ENCODE measurements at regions not wholly inside any gene's neighbourhood (a gene's known extent, or its start where the extent isn't known, plus 50 kb on each side); places are given as distances from the start of the nearest gene placed in this dataset.

DNA sequence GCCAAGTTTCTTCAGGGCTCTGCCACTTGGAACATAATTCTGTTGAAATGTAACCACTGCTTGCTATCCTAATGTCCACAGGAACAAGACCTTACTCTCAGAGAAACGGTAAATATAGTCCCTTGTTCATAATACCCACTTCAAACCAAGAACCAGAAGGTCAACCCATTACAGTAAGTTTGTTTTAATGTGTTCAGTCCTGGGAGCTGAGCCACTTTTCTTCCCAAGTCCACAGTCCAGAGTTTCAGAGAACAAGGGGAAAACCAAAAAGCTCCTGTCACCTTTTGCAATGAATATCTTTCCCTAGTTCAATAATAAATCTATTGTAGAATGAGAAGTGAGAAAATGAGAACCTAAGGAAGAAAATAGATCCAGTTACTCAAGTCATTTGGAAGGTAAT lies 431.9 kb upstream of the MANEA start (continued):
- TF ChIP-seq, protein P1, sequence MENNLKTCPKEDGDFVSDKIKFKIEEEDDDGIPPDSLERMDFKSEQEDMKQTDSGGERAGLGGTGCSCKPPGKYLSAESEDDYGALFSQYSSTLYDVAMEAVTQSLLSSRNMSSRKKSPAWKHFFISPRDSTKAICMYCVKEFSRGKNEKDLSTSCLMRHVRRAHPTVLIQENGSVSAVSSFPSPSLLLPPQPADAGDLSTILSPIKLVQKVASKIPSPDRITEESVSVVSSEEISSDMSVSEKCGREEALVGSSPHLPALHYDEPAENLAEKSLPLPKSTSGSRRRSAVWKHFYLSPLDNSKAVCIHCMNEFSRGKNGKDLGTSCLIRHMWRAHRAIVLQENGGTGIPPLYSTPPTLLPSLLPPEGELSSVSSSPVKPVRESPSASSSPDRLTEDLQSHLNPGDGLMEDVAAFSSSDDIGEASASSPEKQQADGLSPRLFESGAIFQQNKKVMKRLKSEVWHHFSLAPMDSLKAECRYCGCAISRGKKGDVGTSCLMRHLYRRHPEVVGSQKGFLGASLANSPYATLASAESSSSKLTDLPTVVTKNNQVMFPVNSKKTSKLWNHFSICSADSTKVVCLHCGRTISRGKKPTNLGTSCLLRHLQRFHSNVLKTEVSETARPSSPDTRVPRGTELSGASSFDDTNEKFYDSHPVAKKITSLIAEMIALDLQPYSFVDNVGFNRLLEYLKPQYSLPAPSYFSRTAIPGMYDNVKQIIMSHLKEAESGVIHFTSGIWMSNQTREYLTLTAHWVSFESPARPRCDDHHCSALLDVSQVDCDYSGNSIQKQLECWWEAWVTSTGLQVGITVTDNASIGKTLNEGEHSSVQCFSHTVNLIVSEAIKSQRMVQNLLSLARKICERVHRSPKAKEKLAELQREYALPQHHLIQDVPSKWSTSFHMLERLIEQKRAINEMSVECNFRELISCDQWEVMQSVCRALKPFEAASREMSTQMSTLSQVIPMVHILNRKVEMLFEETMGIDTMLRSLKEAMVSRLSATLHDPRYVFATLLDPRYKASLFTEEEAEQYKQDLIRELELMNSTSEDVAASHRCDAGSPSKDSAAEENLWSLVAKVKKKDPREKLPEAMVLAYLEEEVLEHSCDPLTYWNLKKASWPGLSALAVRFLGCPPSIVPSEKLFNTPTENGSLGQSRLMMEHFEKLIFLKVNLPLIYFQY (CRISPR knock-in tag; IDR thresholded peaks at IDR 0.05; ENCODE audit: borderline replicate concordance) = no peak
- no peak for TF ChIP-seq ZNF33B (CRISPR knock-in tag; IDR thresholded peaks at IDR 0.05)
- TF ChIP-seq, protein P2, sequence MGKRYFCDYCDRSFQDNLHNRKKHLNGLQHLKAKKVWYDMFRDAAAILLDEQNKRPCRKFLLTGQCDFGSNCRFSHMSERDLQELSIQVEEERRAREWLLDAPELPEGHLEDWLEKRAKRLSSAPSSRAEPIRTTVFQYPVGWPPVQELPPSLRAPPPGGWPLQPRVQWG (CRISPR knock-in tag; IDR thresholded peaks at IDR 0.05; ENCODE audit: borderline replicate concordance, low read depth) = no peak
- TF ChIP-seq ZNF138 (CRISPR knock-in tag; IDR thresholded peaks at IDR 0.05; ENCODE audit: low read depth) = no peak
- TF ChIP-seq, protein P3, sequence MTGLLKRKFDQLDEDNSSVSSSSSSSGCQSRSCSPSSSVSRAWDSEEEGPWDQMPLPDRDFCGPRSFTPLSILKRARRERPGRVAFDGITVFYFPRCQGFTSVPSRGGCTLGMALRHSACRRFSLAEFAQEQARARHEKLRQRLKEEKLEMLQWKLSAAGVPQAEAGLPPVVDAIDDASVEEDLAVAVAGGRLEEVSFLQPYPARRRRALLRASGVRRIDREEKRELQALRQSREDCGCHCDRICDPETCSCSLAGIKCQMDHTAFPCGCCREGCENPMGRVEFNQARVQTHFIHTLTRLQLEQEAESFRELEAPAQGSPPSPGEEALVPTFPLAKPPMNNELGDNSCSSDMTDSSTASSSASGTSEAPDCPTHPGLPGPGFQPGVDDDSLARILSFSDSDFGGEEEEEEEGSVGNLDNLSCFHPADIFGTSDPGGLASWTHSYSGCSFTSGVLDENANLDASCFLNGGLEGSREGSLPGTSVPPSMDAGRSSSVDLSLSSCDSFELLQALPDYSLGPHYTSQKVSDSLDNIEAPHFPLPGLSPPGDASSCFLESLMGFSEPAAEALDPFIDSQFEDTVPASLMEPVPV (CRISPR knock-in tag; IDR thresholded peaks at IDR 0.05) = no peak

DNA sequence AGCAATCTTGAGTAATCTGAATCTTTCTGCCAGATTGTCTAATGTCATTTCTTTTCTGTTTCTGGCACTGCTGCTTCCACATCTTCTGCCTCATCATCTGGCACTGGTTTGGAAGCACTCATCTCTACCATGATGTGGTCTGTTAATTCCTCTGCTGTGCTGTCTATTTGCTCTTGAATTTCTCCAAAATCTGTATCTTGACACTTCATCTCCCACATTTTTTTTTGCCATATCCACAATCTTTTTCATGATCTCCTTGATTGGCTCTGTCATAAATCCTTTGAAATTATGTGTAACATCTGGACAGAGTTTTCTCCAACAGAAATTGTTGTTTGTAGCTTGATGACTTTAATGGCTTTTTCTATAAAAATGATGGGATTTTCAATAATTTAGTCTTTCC lies 417.8 kb upstream of the MANEA start:
- DNase-seq (ENCODE audit: low spot score) (no peak), ATAC-seq (no peak), FAIRE-seq (no peak)
- Histone ChIP-seq H3K79me2 (ENCODE audit: insufficient read depth, low read length) (no peaks in the 10 kb centered on the region), H3K27ac (ENCODE audit: extremely low read length, insufficient read depth, low read length) (no peak overlapping the region), H3K4me2 (ENCODE audit: low read depth, low read length) (no peak overlapping the region), H4K20me1 (ENCODE audit: insufficient read depth, low read length) (no peaks in the 10 kb centered on the region), H2AFZ (ENCODE audit: low read length) (no peak overlapping the region), H3K9me3 (ENCODE audit: low read length) (no peaks in the 10 kb centered on the region), H3K36me3 (replicated peaks in 1 of 2; ENCODE audit: control insufficient read depth in 1 of 2, insufficient read depth in 2 of 2, low read length in 2 of 2) (no peaks in the 10 kb centered on the region), H3K27me3 (ENCODE audit: control insufficient read depth in 1 of 2, insufficient read depth in 2 of 2, low read length in 2 of 2) (no peaks in the 10 kb centered on the region), H3K4me3 (replicated peaks in 1 of 3; ENCODE audit: insufficient read depth in 1 of 3, low read depth in 2 of 3, low read length in 3 of 3) (no peak overlapping the region), H3K9ac (ENCODE audit: insufficient read depth, low read depth, low read length) (no peak overlapping the region), H3K4me1 (ENCODE audit: insufficient read depth, low read length) (no peaks in the 10 kb centered on the region)
- in situ Hi-C loops (cut with HindIII; ENCODE audit: extremely low pct_ligation_motif_present, low pct_unique_long_range_greater_than_20kb) (no loop called here), intact Hi-C loops (cut with micrococcal nuclease; ENCODE audit: unreplicated experiment) (no loop called here)
- ChIA-PET POLR2A (no interaction called here), CTCF (ENCODE audit: low intra/inter-chr PET ratio, low total read pairs) (no interaction called here)
- BruUV-seq (replicated peaks) = no TSS peak
- TF ChIP-seq ZNF136 (CRISPR knock-in tag; IDR thresholded peaks at IDR 0.05; ENCODE audit: low read depth) (no peak), ZNF619 (CRISPR knock-in tag; IDR thresholded peaks at IDR 0.05) (no peak), NFE2 (CRISPR knock-in tag; IDR thresholded peaks at IDR 0.05) (no peak)
